Osteocyte (in vitro differentiated cells): ENCODE measurements at regions not wholly inside any gene's neighbourhood (a gene's known extent, or its start where the extent isn't known, plus 50 kb on each side); places are given as distances from the start of the nearest gene placed in this dataset.

Experiments
- DNase-seq: peaks from one replicate; pipeline ENCODE4 v3.0.0; 2021; ENCODE audit warnings: mixed read lengths; ENCODE audit not compliant: unreplicated experiment; ENCODE audit errors: extremely low spot score
- H3K27ac Mint-ChIP-seq: one replicate; pipeline ENCODE4 v1.8.0; 2021; ENCODE audit warnings: mild to moderate bottlenecking, mixed read lengths; ENCODE audit not compliant: unreplicated experiment
- H3K27me3 Mint-ChIP-seq: one replicate; pipeline ENCODE4 v1.8.0; 2021; ENCODE audit warnings: mixed read lengths; ENCODE audit not compliant: unreplicated experiment
- H3K36me3 Mint-ChIP-seq: one replicate; pipeline ENCODE4 v1.8.0; 2021; ENCODE audit warnings: mixed read lengths; ENCODE audit not compliant: unreplicated experiment
- H3K4me1 Mint-ChIP-seq: one replicate; pipeline ENCODE4 v1.8.0; 2021; ENCODE audit warnings: mixed read lengths; ENCODE audit not compliant: unreplicated experiment
- H3K4me3 Mint-ChIP-seq: one replicate; pipeline ENCODE4 v1.8.0; 2021; ENCODE audit warnings: mild to moderate bottlenecking, moderate library complexity, mixed read lengths; ENCODE audit not compliant: unreplicated experiment
- H3K9me3 Mint-ChIP-seq: one replicate; pipeline ENCODE4 v1.8.0; 2021; ENCODE audit warnings: mixed read lengths; ENCODE audit not compliant: unreplicated experiment
- CTCF ChIP-seq: fragments of 200-600 bp; sonication (generic); IDR thresholded peaks from 2 replicates; pipeline ENCODE4 v1.5.0; 2021; ENCODE audit warnings: antibody characterized with exemption, mild to moderate bottlenecking, moderate library complexity

GRCh38 chr14:101350691-101351090 lies 210.6 kb upstream of the DIO3 start:
- H3K4me1 Mint-ChIP-seq, result no peaks in the 10 kb centered on the region
- no peak overlapping the region for H3K4me3 Mint-ChIP-seq
- H3K27ac Mint-ChIP-seq, result no peak overlapping the region
- no peaks in the 10 kb centered on the region for H3K36me3 Mint-ChIP-seq
- TF ChIP-seq CTCF, result no peak
- no peaks in the 10 kb centered on the region for H3K27me3 Mint-ChIP-seq
- H3K9me3 Mint-ChIP-seq, result peaks cover 14% of the 10 kb centered on the region
- DNase-seq, result no peak

DNA sequence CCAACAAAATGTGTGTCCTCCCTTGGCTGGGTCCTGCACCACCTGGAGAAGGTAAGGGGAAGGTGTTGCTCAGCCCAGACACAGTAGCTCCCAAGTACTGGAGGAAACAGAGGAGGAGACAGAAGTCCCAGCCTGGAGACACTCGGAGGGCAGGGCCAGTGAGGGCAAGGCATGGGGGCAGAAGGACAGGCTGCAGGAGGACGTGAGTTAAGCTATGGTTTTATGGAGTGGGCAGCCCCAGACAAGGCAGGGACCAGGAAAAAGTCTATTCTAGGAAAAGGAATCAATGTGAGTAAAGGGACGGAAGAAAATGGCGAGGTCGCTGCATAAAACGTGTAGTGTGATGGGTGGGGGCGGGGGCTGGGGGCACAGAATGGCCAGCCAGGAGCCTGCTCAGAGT lies 210.1 kb upstream of the DIO3 start:
- no peak for TF ChIP-seq CTCF
- no peak overlapping the region for H3K4me3 Mint-ChIP-seq
- no peaks in the 10 kb centered on the region for H3K36me3 Mint-ChIP-seq
- no peaks in the 10 kb centered on the region for H3K4me1 Mint-ChIP-seq
- H3K27ac Mint-ChIP-seq, result no peak overlapping the region
- H3K27me3 Mint-ChIP-seq, result no peaks in the 10 kb centered on the region
- H3K9me3 Mint-ChIP-seq, result peaks cover 19% of the 10 kb centered on the region
- DNase-seq, result peak; percentile 44

GRCh38 chr14:101351769-101352168 lies 209.5 kb upstream of the DIO3 start:
- H3K27me3 Mint-ChIP-seq, result no peaks in the 10 kb centered on the region
- no peak overlapping the region for H3K27ac Mint-ChIP-seq
- TF ChIP-seq CTCF, result no peak
- no peaks in the 10 kb centered on the region for H3K36me3 Mint-ChIP-seq
- H3K4me1 Mint-ChIP-seq, result no peaks in the 10 kb centered on the region
- DNase-seq, result peak; percentile 65
- H3K9me3 Mint-ChIP-seq, result peaks cover 22% of the 10 kb centered on the region
- H3K4me3 Mint-ChIP-seq, result no peak overlapping the region

GRCh38 chr14:101352567-101352966 lies 208.7 kb upstream of the DIO3 start:
- Mint-ChIP-seq H3K27me3 (no peaks in the 10 kb centered on the region), H3K9me3 (peaks cover 22% of the 10 kb centered on the region), H3K4me3 (no peak overlapping the region)

DNA sequence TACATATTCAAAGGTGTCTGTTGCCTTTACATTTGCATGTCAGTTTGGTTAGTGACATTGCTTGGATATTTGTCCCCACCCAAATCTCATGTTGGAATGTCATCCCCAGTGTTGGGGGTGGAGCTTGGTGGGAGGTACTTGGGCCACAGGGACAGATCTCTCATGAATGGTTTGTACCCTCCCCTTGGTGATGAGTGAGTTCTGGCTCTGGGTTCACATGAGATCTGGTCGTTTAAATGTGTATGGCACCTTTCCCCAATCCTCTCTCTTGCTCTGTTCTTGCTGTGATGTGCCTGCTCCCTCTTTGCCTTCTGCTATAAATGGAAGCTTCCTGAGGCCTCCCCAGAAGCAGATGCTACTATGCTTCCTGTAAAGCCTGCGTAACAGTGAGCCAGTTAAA lies 207.9 kb upstream of the DIO3 start:
- Mint-ChIP-seq H3K27ac (no peak overlapping the region), H3K27me3 (no peaks in the 10 kb centered on the region), H3K9me3 (peaks cover 22% of the 10 kb centered on the region), H3K4me3 (no peak overlapping the region), H3K4me1 (no peaks in the 10 kb centered on the region), H3K36me3 (no peaks in the 10 kb centered on the region)
- TF ChIP-seq CTCF, result no peak
- no peak for DNase-seq

More at GRCh38 chr14:101352567-101352966, 208.7 kb upstream of the DIO3 start:
- H3K4me1 Mint-ChIP-seq, result no peaks in the 10 kb centered on the region
- TF ChIP-seq CTCF, result no peak
- no peak overlapping the region for H3K27ac Mint-ChIP-seq
- H3K36me3 Mint-ChIP-seq, result no peaks in the 10 kb centered on the region
- peak; percentile 59 for DNase-seq
